Testis (tissue), 2 donors: ENCODE measurements at regions not wholly inside any gene's neighbourhood (a gene's known extent, or its start where the extent isn't known, plus 50 kb on each side); places are given as distances from the start of the nearest gene placed in this dataset.

Experiments
- DNase-seq: peaks from one replicate; pipeline ENCODE4 v3.0.0-alpha.2; 2019
- H3K27ac ChIP-seq, 2 donors: fragments of 200-600 bp; sonication (generic); one replicate each; pipeline ENCODE4 v1.5.1; 2019
- H3K27me3 ChIP-seq: fragments of 200-600 bp; sonication (generic); one replicate; pipeline ENCODE4 v1.5.1; 2019
- H3K36me3 ChIP-seq: fragments of 200-600 bp; sonication (generic); one replicate; pipeline ENCODE4 v1.5.1; 2017; ENCODE audit warnings: low read depth; ENCODE audit errors: missing control alignments
- H3K4me1 ChIP-seq: fragments of 200-600 bp; sonication (generic); one replicate; pipeline ENCODE4 v1.5.1; 2019
- H3K4me3 ChIP-seq, 2 donors: fragments of 200-600 bp; sonication (generic); one replicate each; pipeline ENCODE4 v1.5.1; 2017 to 2019
- H3K9me3 ChIP-seq: fragments of 200-600 bp; sonication (generic); one replicate; pipeline ENCODE4 v1.5.1; 2017
- POLR2A ChIP-seq: fragments of 450-650 bp; IDR thresholded peaks from one replicate; pipeline ENCODE4 v1.6.1; 2017; ENCODE audit warnings: antibody characterized with exemption, mild to moderate bottlenecking, moderate library complexity
- WGBS, 2 donors: methylation state at CpG; one replicate each; pipeline ENCODE4 v1.1.5; 2018; 5-methylcytosine and 5-hydroxymethylcytosine counted together
- intact Hi-C: fragments of 100-400 bp; cut with DNase I; formaldehyde crosslinking; loops from one replicate; pipeline ENCODE4 v1.15.1; 2023; ENCODE audit warnings: low total_unique reads
- TF ChIP-seq, protein P1 (sequence below), 3 experiments: fragments of 450-650 bp in 2 of 3; fragments of 200-600 bp in 1 of 3; sonication (generic) in 1 of 3; IDR thresholded peaks; one replicate each; pipeline ENCODE4 v1.5.1; 2016 to 2019; ENCODE audit warnings: antibody characterized with exemption in 3 of 3, mild to moderate bottlenecking in 2 of 3, moderate library complexity in 1 of 3

DNA sequence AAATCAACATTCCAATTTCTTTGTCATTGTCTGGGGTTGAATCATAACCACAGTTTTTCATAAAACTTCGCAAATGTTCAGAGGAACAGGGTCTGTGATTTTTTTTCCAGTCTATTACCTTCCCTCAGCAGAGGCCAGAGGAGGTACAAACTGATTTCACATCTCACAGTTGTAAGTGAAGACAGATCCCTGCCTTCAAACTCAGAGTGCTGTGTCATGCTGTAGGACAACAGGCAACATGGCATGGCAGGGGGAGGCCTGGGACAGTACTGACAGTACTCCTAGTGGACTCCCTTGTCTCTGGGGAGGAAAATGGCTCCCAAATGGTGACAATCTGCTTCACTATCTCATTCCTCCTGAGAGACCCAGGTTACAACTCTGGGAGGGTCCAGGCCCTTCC, 308.6 kb downstream of the CDC5L start:
- no peak for DNase-seq
- no peaks in the 10 kb centered on the region for H3K27me3 ChIP-seq
- 93 to 95% methylated on average over 1 of the region's 1 CpG for WGBS, 2 donors
- H3K9me3 ChIP-seq, result no peaks in the 10 kb centered on the region
- TF ChIP-seq POLR2A, result no peak
- TF ChIP-seq, protein P1, sequence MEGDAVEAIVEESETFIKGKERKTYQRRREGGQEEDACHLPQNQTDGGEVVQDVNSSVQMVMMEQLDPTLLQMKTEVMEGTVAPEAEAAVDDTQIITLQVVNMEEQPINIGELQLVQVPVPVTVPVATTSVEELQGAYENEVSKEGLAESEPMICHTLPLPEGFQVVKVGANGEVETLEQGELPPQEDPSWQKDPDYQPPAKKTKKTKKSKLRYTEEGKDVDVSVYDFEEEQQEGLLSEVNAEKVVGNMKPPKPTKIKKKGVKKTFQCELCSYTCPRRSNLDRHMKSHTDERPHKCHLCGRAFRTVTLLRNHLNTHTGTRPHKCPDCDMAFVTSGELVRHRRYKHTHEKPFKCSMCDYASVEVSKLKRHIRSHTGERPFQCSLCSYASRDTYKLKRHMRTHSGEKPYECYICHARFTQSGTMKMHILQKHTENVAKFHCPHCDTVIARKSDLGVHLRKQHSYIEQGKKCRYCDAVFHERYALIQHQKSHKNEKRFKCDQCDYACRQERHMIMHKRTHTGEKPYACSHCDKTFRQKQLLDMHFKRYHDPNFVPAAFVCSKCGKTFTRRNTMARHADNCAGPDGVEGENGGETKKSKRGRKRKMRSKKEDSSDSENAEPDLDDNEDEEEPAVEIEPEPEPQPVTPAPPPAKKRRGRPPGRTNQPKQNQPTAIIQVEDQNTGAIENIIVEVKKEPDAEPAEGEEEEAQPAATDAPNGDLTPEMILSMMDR (IDR thresholded peaks at IDR 0.05), result no peak
- H3K4me3 ChIP-seq, result no peak overlapping the region
- no peak overlapping the region for H3K27ac ChIP-seq
- no peaks in the 10 kb centered on the region for H3K4me1 ChIP-seq
- no peaks in the 10 kb centered on the region for H3K36me3 ChIP-seq
- intact Hi-C loops, result no loop called here

DNA sequence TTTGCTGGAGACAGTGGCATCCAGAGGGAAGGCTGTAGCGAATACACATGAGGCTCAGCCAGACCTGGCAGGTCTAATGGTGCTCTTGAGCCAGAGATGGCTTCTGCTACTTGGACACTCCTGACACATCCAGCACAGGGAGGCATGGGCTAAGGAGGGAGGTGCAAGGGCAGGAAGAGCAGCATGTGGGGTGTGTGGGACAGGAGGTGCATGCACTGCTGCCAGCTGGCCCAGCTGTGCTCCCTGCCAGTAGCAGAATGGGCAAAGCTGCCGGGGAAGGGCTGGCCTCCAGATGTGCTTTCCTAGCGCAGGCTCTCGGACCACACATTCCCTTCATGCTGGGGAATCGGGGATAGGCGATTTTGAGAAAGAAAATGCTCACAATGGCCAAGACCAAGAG, 309.2 kb downstream of the CDC5L start:
- no peak overlapping the region for H3K27ac ChIP-seq
- H3K4me3 ChIP-seq, result no peak overlapping the region
- 88 to 92% methylated on average over 6 of the region's 6 CpGs for WGBS, 2 donors
- DNase-seq, result no peak
- H3K36me3 ChIP-seq, result no peaks in the 10 kb centered on the region
- no peak for TF ChIP-seq POLR2A
- TF ChIP-seq, protein P1 (IDR thresholded peaks at IDR 0.05), result no peak
- H3K9me3 ChIP-seq, result no peaks in the 10 kb centered on the region
- no peaks in the 10 kb centered on the region for H3K4me1 ChIP-seq
- no peaks in the 10 kb centered on the region for H3K27me3 ChIP-seq
- intact Hi-C loops, result no loop called here

DNA sequence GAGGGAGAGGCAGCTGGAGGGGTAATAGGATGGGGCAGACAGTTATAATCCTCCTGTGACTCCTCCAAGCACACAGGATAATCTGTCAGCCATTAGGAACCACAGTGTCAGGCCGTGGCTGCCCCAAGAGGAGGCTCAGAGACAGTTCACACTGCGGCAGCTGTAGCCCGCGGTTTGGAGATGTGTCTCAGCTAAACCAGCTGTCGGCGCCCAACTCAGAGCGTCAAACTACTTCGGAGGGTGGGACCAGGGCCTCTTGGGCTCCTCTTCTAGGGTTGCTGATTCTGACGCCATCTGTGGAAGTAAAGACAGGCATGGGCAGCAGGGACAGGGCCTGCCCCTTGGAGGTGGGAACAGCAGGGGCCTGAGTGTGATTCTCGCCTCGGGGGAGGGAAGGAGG, 309.8 kb downstream of the CDC5L start:
- H3K9me3 ChIP-seq, result no peaks in the 10 kb centered on the region
- WGBS, 2 donors, result 81 to 85% methylated on average over 6 to 11 of the region's 11 CpGs
- H3K36me3 ChIP-seq, result no peaks in the 10 kb centered on the region
- no peak overlapping the region for H3K27ac ChIP-seq
- intact Hi-C loops, result no loop called here
- no peak overlapping the region for H3K4me3 ChIP-seq
- no peak for TF ChIP-seq POLR2A
- TF ChIP-seq, protein P1 (IDR thresholded peaks at IDR 0.05), result no peak
- H3K27me3 ChIP-seq, result no peaks in the 10 kb centered on the region
- DNase-seq, result no peak
- no peaks in the 10 kb centered on the region for H3K4me1 ChIP-seq

DNA sequence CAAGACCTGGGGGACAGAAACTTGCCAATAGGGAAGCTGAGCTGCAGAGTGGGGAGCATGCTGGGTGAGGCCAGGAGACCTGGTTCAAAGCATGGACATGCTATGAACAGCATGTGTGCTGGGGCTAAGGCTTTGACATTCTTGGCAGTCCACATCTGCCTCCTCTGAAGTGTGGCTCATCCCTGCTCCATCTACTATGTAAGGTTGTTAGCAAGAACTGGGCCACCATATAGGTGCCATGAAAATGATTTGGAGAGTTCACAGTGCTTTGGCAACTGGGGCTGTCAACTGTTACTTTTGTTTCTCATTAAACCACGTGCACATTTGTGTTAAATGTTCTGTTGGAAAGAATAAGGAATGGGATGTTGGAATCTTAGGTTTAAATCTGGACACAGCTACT, 311.1 kb downstream of the CDC5L start:
- H3K27ac ChIP-seq, result no peak overlapping the region
- 38 to 50% methylated on average over 1 of the region's 1 CpG for WGBS, 2 donors
- H3K4me1 ChIP-seq, result no peaks in the 10 kb centered on the region
- intact Hi-C loops, result no loop called here
- no peak for DNase-seq
- H3K9me3 ChIP-seq, result no peaks in the 10 kb centered on the region
- TF ChIP-seq, protein P1 (IDR thresholded peaks at IDR 0.05), result no peak
- TF ChIP-seq POLR2A, result no peak
- H3K4me3 ChIP-seq, result no peak overlapping the region
- H3K36me3 ChIP-seq, result no peaks in the 10 kb centered on the region
- no peaks in the 10 kb centered on the region for H3K27me3 ChIP-seq

DNA sequence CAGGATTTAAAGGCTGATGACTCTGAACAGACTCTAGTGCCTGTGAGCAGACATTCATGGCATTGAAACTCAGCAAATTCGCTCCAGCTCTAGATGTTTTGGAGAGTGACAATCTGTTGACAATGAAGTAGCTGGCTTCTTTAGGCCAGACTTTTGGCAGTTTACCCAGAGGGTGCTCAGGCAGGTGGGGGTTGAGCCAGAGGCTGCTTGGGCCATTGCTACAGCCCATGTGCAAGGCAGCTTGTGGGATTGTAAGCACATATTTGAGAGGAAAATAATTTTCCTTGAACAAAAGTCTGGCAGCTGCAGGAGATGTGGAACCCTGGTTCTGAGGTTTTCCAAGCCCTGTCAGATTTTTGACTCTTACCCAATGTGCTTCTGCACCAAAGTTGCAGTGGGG, 311.6 kb downstream of the CDC5L start:
- H3K9me3 ChIP-seq, result no peaks in the 10 kb centered on the region
- H3K27ac ChIP-seq, result no peak overlapping the region
- no peak for DNase-seq
- H3K4me1 ChIP-seq, result no peaks in the 10 kb centered on the region
- WGBS, 2 donors, result 83 to 89% methylated on average over 1 of the region's 1 CpG
- TF ChIP-seq, protein P1 (IDR thresholded peaks at IDR 0.05), result no peak
- TF ChIP-seq POLR2A, result no peak
- H3K36me3 ChIP-seq, result no peaks in the 10 kb centered on the region
- no peaks in the 10 kb centered on the region for H3K27me3 ChIP-seq
- intact Hi-C loops, result no loop called here
- no peak overlapping the region for H3K4me3 ChIP-seq
